ENCODE measurements at regions not wholly inside any gene's neighbourhood (a gene's known extent, or its start where the extent isn't known, plus 50 kb on each side); places are given as distances from the start of the nearest gene placed in this dataset.

GRCh38 chr10:111833251-111833650 lies 350.3 kb downstream of the GPAM start:
- TF ChIP-seq CTCF (IDR thresholded peaks at IDR 0.05) (no peak), EP300 (IDR thresholded peaks at IDR 0.05) (no peak), POLR2A (IDR thresholded peaks at IDR 0.05) (no peak)
